ENCODE measurements at regions not wholly inside any gene's neighbourhood (a gene's known extent, or its start where the extent isn't known, plus 50 kb on each side); places are given as distances from the start of the nearest gene placed in this dataset.

DNA sequence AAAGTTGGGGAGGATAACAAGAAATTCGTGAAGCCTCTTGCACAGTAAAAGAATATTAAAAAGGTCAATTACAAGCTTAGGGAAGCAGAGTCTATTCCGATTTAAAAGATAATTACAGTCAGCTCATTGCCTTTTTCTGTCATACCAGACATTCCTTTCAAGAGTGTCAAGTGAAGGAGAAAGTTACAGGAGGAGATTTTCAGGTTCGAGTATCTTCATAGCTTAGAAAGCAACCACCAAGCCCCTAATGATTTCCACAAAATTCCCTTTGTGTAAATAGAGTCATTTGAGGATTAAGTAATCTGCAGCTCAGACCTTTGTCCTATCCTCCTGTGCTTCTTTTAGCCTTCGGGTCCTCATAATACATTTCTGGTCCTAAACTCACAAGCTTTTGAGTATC is 414.9 kb downstream of the CDH2 start:
- DNase-seq (ENCODE audit: low read depth, low spot score): peak; percentile 39

- DNase-seq (ENCODE audit: low read depth, low spot score): no peak
Observed at GRCh38 chr18:27752944-27753343, 424.0 kb downstream of the CDH2 start.

GRCh38 chr18:27750923-27751322 is 426.0 kb downstream of the CDH2 start:
- DNase-seq (ENCODE audit: low read depth, low spot score): no peak

GRCh38 chr18:27750014-27750413 is 426.9 kb downstream of the CDH2 start:
- DNase-seq (ENCODE audit: low read depth, low spot score): peak; percentile 94

DNA sequence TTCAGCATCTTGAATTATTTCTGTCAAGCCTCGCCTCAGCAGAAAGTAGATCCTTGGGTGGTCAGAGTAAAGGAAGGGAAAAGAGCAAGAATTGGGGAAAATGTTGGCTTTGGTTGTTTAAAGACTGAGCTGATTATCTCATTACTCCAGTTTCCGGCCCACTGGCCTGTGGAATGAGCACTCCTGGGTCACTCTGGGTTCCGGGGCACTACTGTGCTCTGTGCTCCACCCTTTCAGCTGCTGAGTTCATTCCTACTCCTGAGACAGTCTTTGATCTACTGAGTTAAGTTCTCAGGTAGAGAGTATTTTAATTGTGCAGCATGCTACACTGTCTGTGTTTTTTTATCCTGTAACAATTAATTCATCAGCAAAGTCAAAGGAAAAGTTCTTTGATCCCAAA is 427.7 kb downstream of the CDH2 start:
- no peak for DNase-seq (ENCODE audit: low read depth, low spot score)

GRCh38 chr18:27746241-27746640 is 430.7 kb downstream of the CDH2 start:
- no peak for DNase-seq (ENCODE audit: low read depth, low spot score)

DNA sequence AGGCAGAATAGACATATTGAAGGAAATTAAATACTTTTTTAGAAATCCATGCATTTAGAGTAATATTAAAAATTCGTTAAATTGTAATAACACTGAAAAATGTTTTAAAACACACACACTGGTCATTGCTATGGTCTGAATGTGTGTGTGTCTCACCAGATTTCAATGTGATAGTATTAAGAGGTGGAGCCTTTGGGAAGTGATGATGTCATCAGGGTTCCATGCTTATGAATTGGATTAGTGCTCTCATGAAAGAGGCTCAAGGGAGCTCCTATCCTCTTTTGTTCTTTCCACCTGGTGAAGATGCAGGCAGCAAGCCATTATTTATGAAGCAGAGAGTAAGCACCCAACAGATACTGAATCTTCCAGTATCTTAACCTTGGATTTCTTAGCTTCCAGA is 441.8 kb downstream of the CDH2 start:
- no peak for DNase-seq (ENCODE audit: low read depth, low spot score)

- no peak for DNase-seq (ENCODE audit: low read depth, low spot score)
Observed at GRCh38 chr18:27731211-27731610, 445.7 kb downstream of the CDH2 start.

DNA sequence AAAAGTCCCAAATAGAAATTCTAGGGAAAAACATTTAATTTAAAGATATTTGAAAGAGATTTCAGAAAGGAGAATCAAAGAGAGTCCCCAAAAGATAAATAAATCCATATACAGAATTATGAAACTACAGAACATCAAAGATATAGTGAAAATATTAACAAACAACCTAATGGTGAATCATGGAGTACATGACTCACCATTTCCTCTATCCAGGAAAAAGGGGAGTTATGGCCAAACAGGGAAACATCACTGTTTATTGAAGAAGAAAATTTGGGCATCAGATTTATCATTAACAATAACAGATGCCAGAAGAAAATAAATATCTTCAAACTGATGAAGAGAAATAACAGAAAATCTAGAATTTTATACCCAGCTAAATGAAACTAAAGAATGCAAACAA is 448.3 kb downstream of the CDH2 start:
- no peak for DNase-seq (ENCODE audit: low read depth, low spot score)

- DNase-seq (ENCODE audit: low read depth, low spot score): peak; percentile 29
Observed at GRCh38 chr18:27724362-27724761, 452.6 kb downstream of the CDH2 start.

DNA sequence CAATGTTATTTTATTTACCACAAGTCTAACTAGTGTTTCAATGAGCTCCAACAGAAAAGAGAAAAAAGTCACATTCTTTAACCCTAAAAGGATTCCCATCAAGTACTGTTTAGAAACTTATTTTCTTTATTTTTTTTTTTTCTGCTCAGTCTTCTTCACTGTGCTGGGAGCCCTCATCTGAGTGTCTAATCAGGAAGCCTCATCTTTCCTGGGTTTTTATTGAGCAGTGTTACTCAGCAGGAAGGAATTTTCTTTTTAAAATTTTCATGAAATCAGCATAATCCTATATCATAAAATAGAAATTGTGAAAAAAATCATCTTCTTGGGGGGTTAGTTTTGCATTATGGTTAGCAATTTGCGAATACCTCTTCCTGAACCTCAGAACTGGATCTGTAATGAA is 453.8 kb downstream of the CDH2 start:
- DNase-seq (ENCODE audit: low read depth, low spot score): peak; percentile 6

DNA sequence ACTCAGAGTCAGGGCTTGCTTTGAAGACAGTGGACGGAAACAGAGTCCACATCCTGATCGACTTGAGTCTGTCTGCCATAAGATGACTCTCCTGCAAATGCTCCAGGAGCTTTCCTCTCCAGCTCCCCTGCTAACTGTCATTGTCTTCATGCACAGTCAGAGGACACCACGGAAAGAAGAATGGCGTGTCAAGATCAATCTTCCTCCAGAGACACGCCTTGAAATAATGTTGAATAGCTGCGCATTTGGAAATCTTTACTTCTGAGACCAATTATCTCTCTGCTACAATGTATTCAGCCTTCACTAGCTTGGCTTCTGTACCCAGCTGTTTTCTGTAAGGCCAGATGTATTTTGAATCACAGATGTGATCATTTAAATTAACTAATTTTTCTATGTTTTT is 457.2 kb downstream of the CDH2 start:
- no peak for DNase-seq (ENCODE audit: low read depth, low spot score)

GRCh38 chr18:27717816-27718215 is 459.1 kb downstream of the CDH2 start:
- peak; percentile 52 for DNase-seq (ENCODE audit: low read depth, low spot score)

GRCh38 chr18:27717250-27717649 is 459.7 kb downstream of the CDH2 start:
- DNase-seq (ENCODE audit: low read depth, low spot score): no peak

- no peak for DNase-seq (ENCODE audit: low read depth, low spot score)
Observed at GRCh38 chr18:27715751-27716150, 461.2 kb downstream of the CDH2 start.

- DNase-seq (ENCODE audit: low read depth, low spot score): peak; percentile 61
Observed at GRCh38 chr18:27713738-27714095, 463.2 kb downstream of the CDH2 start.

DNA sequence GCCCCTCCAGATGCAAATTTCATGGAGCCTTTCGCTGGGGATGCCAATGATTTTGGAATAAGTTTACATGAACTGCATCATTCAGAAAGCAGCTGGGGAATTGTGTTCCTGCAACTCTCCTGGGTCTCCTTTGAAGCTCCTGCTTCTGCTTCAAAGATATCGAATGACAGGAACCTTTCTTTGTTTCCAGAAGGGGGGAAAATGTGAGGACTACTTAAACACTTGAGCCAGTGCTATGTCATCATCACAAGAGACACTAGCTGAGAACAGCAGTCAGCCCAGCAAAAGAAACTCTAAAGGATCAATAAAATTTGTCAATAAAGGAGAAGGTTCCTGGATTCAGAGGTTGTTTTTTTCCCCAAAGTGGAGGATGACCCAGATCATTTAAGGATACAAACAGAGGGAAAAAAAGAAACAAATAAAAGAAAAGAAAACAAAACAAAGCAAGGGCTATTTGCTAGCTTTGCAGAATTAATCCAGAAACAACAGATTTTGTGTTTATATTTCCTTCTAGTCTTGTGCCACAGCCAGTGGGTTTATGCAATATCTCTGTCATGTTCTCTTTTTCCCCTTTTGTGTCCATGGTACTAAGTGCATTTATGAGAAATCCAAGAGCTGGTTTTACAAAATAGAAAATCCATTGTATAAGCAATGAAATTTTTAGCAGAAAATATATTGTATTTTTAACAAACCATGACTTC is 463.7 kb downstream of the CDH2 start:
- peak; percentile 8 for DNase-seq (ENCODE audit: low read depth, low spot score)

GRCh38 chr18:27712066-27712465 is 464.9 kb downstream of the CDH2 start:
- peak; percentile 42 for DNase-seq (ENCODE audit: low read depth, low spot score)

DNA sequence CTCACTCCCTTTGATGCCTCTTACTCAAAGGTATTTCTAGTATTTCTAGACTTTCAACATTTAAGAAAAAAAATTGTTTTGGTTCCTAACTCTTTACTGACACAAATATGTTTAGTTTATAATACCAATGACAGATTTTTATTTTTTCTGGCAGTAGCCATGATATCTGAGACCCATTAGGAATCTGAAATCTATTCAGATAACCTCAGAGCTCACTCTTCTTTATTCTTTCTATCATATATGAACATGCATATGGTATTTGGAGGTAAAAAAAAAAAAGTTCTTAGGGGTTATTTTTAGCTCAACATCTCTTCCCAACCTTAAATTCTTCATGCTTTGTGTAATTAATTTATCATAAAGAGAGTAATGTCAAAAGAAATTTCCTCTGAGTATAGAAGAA is 465.5 kb downstream of the CDH2 start:
- DNase-seq (ENCODE audit: low read depth, low spot score): no peak

GRCh38 chr18:27709344-27709743 is 467.6 kb downstream of the CDH2 start:
- DNase-seq (ENCODE audit: low read depth, low spot score): no peak

- no peak for DNase-seq (ENCODE audit: low read depth, low spot score)
Observed at GRCh38 chr18:27707201-27707600, 469.7 kb downstream of the CDH2 start.

- no peak for DNase-seq (ENCODE audit: low read depth, low spot score)
Observed at GRCh38 chr18:27704736-27705361, 472.1 kb downstream of the CDH2 start.

DNA sequence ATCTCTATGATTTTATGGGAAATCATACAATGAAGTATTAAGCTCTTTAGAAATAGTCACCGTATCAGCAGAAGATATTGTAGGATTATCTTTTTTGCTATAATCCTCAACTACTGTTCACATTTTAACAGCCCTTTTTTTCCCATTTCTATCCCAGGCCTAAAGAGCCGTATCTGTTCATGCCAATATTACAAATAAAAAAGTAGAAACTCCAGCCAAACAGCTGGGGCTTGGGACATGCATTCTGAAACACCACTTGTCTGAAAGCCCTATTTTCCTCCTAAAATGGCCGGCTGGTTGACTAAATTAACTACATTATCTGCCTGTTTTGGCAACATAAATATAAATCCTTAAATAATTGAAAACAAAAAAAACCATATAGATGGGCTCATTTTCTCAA is 477.8 kb downstream of the CDH2 start:
- DNase-seq (ENCODE audit: low read depth, low spot score): no peak

GRCh38 chr18:27696148-27696547 is 480.8 kb downstream of the CDH2 start:
- DNase-seq (ENCODE audit: low read depth, low spot score): no peak
